A673 (cell line): ENCODE measurements at regions not wholly inside any gene's neighbourhood (a gene's known extent, or its start where the extent isn't known, plus 50 kb on each side); places are given as distances from the start of the nearest gene placed in this dataset.

Experiments
- CTCF ChIP-seq: fragments of 300-800, 200-600 bp; sonication (generic); conservative IDR thresholded peaks from 2 replicates; pipeline ENCODE4 v1.5.1; 2017; ENCODE audit warnings: low read depth, mild to moderate bottlenecking, antibody characterized with exemption, low read length, moderate library complexity, mixed read lengths
- EZH2 ChIP-seq: fragments of 200-600 bp; sonication (generic); IDR thresholded peaks from 2 replicates; pipeline ENCODE4 v1.6.1; 2017; ENCODE audit warnings: borderline replicate concordance, low read depth, mild to moderate bottlenecking, mixed read lengths, antibody characterized with exemption, low read length; ENCODE audit not compliant: poor library complexity, severe bottlenecking

- no peak for TF ChIP-seq CTCF
- no peak for TF ChIP-seq EZH2
Observed at GRCh38 chr10:106032450-106033002, 1132.0 kb downstream of the SORCS1 start.
